Stimulated activated naive CD4-positive, alpha-beta T cell (primary cell): ENCODE measurements at regions not wholly inside any gene's neighbourhood (a gene's known extent, or its start where the extent isn't known, plus 50 kb on each side); places are given as distances from the start of the nearest gene placed in this dataset.

Source experiments
- DNase-seq, 6 experiments: peaks; one replicate each; lab custom pipeline; 2025; lab: John Stamatoyannopoulos, UW

DNA sequence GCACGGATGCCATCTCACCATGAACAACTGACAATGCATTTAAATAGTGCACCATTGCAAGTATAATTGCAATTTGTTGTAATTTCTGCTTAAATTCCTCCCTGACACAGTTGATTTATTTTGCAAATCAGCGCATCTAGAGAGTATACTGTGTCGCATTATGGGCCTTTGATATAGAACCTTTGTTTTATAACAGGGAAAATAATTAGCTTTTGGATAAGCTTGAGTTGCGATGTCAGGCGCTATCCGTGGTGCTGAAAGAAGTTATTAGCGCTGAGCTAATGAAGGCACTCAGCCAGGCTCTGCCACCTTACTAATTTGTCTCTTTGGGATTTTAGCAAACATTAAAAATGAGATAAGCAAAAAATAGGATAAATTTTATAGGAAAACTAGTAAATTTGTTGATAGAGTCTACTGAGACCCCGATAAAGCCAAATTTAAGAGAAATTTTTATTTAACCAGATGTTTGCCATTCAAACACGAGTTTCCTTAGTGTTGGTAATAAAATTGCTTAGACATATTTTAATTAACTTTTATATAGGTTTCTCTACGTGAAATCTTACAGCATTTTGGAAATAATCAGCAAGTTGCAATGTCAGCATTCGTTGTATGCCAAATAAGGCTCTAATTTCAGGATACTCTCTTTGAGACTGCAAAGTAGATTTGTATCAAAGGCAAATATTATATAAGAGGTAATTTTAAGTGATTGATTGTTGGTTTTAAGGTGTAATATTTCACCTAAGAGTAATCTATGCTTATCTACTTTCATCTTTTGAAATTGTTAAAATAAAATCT, 355.5 kb downstream of the TLR4 start:
- no peak for DNase-seq

DNA sequence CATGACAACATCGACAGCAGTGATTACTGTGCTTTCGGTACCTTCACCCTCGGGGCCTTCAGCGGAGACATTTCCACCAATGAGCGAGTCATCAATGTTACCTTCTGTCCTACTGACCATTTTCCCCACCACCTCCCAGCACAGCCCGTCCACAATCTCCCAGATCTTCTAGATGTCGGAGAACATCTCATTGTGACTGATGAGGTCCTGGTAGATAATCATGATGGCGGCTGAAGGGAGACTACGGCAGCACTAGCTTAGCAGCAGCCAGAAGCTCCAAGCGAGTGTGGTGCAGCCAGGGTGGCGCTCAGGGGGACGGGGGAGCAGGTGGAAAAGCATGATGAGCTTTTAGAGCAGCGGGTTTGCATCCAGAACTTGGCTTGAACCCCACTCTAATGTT, 379.0 kb downstream of the TLR4 start:
- DNase-seq, result no peak

- no peak for DNase-seq
Observed at GRCh38 chr9:118088090-118088489, 383.9 kb downstream of the TLR4 start.

DNA sequence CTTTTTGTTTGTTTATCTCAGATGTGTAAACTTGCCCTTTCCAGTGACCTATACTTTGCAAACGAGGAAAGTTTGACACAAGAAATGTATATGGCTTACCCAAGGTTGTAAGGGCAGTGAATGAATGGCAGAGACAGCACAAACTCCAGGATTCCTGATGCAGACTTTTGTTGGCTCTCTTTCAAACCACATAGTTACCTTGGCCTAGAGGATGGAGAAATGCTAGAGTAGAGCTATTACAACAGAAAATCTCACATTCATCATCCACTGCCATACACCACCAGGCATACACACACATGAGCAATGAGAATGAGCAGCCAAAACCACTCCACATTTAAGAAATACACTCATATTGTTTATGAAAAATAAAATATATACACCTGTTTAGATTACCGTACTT, 387.0 kb downstream of the TLR4 start:
- DNase-seq, result no peak

- DNase-seq, result no peak
Observed at GRCh38 chr9:118091711-118092500, 387.7 kb downstream of the TLR4 start.

DNA sequence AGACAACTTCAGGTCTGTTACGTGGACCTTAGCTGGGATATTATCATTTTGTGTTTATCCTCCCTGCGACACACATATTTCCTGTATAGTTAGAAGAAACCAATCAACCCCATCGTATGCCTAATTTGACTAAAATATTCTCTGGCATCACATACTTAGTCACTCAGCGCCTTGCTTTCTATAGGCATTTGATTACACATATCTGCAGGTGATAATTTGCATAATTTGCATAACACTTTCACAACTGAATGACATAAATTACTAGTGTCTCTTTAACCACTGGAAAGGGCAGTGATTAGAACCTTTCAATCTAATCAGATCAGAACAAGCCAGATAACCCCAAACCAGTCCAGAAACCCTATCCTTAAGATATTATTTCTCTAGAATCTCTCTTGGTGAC, 390.2 kb downstream of the TLR4 start:
- no peak for DNase-seq

- DNase-seq, result no peak
Observed at GRCh38 chr9:118100529-118101419, 396.6 kb downstream of the TLR4 start.

- DNase-seq, result no peak
Observed at GRCh38 chr9:118104363-118104762, 400.2 kb downstream of the TLR4 start.

GRCh38 chr9:118108971-118109370, 404.8 kb downstream of the TLR4 start:
- DNase-seq, result no peak

DNA sequence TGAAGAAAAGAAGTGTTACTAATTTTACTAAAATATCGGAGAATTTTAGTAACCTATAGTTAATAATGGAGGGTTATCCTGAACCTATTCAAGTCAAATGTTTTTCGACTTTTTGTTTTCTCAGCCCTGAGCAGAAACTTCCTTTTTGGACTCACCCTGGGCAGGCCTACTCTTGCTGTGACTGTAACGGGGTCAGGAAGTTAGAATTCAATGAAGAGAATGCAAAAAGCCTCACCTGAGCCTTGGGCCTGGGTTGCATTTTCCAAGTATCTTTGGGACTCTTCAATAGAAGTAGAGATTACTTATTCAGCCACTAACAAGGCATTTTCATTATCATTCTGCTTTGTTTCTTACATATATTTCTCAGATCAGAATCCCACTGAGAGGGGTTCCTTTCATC, 405.3 kb downstream of the TLR4 start:
- no peak for DNase-seq

DNA sequence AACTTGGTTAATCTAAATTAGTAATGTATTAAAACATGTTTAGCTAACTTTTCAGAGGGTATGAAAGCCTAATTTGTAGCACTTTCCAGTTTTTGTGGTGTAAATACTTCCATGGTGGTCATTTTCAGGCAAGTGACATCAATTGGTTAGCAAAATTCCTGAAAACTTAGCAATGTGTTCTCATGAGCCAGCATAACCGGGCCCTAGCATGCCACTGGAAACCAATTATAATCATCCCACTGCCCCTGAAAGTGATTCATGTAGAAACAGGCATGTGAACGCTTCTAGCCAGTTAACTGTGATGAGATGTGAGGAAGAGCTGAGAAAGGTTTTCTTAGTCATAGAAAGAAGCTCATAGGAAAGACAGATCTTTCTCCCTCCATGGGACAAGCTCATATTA, 417.2 kb downstream of the TLR4 start:
- no peak for DNase-seq

DNA sequence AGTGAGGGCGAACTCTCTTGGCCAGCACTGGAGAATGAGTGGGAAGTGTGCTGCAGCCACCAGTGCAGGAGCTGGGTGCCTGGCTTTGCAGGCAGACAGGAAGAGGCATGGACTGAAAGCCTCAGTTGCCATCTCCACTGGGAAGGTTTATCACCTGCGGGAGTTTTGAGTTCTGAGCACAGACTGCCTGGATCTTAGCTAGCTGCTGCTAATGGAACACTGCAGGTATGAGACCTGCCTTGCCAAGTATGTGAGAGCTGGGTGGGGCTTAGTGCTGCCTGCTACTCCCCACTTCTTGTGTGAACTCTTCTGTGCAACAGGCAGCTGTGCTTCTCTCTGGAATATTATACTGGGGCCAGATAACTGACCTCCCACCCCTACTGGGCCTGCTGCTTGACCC, 424.1 kb downstream of the TLR4 start:
- DNase-seq, result no peak

GRCh38 chr9:118129541-118129940, 425.3 kb downstream of the TLR4 start:
- no peak for DNase-seq

GRCh38 chr9:118148990-118149389, 444.8 kb downstream of the TLR4 start:
- DNase-seq, result no peak

DNA sequence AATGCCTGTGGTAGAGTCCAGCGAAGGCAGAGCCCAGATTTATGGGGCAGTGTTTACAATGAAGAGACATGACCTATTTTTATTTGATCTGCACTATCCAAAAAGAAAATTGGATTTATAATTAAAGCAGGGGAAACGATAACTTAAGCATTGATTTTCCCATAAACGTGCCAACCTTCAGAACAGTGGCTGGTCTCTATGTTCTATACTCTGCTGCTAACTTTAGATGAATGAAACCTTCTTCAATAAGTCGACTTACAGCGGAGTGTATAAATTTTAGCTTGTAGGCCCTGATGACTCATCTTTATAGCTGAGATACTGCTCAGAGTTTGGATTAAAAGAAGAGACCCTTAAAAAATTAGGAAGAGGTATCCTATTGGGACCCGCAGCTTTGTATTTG, 452.6 kb downstream of the TLR4 start:
- no peak for DNase-seq

DNA sequence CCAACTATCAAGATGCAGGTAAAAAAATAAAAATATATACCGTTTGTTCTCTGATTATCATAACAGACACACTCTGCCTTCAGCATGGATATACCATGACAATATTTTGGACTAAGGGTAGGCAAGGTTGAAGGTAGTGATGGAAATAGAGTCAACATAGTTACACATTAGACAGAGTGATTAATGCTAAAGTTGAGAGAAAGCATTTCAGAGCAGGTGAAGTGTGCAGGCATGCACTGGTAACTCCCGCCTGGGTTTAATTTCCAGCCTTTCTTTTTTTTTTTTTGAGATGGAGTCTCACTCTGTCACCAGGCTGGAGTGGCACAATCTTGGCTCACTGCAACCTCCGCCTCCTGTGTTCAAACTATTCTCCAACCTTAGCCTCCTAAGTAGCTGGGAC, 458.5 kb downstream of the TLR4 start:
- no peak for DNase-seq

GRCh38 chr9:118163751-118164150, 459.5 kb downstream of the TLR4 start:
- DNase-seq, result no peak

- no peak for DNase-seq
Observed at GRCh38 chr9:118165451-118165850, 461.2 kb downstream of the TLR4 start.

GRCh38 chr9:118170032-118170955, 466.1 kb downstream of the TLR4 start:
- no peak for DNase-seq

DNA sequence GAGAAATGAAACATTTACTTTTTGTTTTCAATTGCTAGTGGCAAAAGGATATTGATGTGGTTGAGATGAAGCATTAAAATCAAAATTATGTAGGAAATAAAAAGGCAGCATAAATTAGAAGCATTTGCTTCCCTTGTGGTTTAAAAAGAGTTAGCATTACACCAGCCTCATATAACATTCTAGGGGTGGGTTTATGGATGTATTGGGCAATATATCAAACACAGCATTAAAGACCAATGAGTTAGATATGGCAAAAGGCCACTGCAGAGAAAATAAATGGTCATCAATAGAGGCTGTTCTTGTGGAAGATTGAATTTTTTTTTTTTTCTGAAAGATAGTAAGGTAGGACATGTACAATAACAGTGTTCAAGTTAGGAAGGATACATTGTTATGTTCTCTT, 473.0 kb downstream of the TLR4 start:
- no peak for DNase-seq

GRCh38 chr9:118183576-118183975, 479.4 kb downstream of the TLR4 start:
- DNase-seq, result no peak
